ENCODE measurements at regions not wholly inside any gene's neighbourhood (a gene's known extent, or its start where the extent isn't known, plus 50 kb on each side); places are given as distances from the start of the nearest gene placed in this dataset.

DNA sequence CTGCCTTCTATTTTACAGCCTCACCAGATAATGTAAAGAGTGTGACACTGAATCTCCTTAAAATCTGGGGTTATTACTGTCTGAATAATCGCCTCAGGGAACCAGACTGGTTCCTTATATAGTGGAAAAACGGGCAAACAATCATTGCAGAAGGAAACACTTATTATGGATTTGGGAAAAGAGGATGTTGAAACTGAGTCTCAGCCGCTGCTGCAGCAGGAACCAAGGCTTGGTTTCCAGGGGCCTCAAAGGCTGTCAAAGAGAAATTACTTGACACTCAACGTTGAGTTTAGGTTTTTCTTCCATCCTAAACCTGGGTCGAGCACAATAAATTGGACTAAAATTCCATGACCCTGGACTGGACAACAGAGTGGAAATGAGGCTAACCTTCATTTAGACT lies 103.8 kb upstream of the AHR start:
- TF ChIP-seq CTCF (IDR thresholded peaks at IDR 0.05), result no peak
- TF ChIP-seq POLR2A (IDR thresholded peaks at IDR 0.05), result no peak

Measured in adrenal gland (tissue), 5 donors.